Ovary (tissue), 7 donors: ENCODE measurements at regions not wholly inside any gene's neighbourhood (a gene's known extent, or its start where the extent isn't known, plus 50 kb on each side); places are given as distances from the start of the nearest gene placed in this dataset.

Experiments used
- DNase-seq, 5 donors: peaks; one replicate each; pipeline ENCODE4 v3.0.0-alpha.2; 2019 to 2020
- H3K27ac ChIP-seq, 2 donors: fragments of 200-600 bp; one replicate each; pipeline versions ENCODE4 v1.5.1 to v1.8.0; 2019 to 2022
- H3K27me3 ChIP-seq: fragments of 200-600 bp; one replicate; pipeline ENCODE4 v1.8.0; 2022
- H3K36me3 ChIP-seq: fragments of 200-600 bp; sonication (generic); one replicate; pipeline ENCODE4 v1.5.1; 2019
- H3K4me1 ChIP-seq: one replicate; pipeline ENCODE4 v1.8.1; 2013; ENCODE audit warnings: mild to moderate bottlenecking, moderate library complexity; ENCODE audit not compliant: insufficient read depth
- H3K4me3 ChIP-seq: fragments of 200-600 bp; sonication (generic); one replicate; pipeline ENCODE4 v1.5.1; 2017
- H3K9me3 ChIP-seq, 2 donors: fragments of 200-600 bp in 1 of 2; sonication (generic) in 1 of 2; one replicate each; pipeline versions ENCODE4 v1.5.1 to v1.8.1; 2013 to 2019; ENCODE audit warnings: mild to moderate bottlenecking in 1 of 2, moderate library complexity in 1 of 2
- EP300 ChIP-seq: sonication (generic); formaldehyde crosslinking; IDR thresholded peaks from one replicate; pipeline ENCODE4 v1.6.1; 2017; ENCODE audit warnings: antibody characterized with exemption
- POLR2A ChIP-seq: fragments of 450-650 bp; IDR thresholded peaks from one replicate; pipeline ENCODE4 v1.6.1; 2017; ENCODE audit warnings: antibody characterized with exemption, mild to moderate bottlenecking, moderate library complexity
- WGBS, 3 donors: extraction: QIAGEN DNeasy Blood & Tissue Kit in 1 of 3; methylation state at CpG; one replicate each; pipeline versions ENCODE4 v1.1.5 to v1.1.7; 2013 to 2017; 5-methylcytosine and 5-hydroxymethylcytosine counted together
- intact Hi-C, 4 donors: fragments of 100-400 bp; cut with DNase I; formaldehyde crosslinking; loops; one replicate each; pipeline versions ENCODE4 v1.11.0 to v1.15.1; 2022 to 2023
- TF ChIP-seq, protein P1 (sequence below), 3 donors: fragments of 450-650 bp in 2 of 3; fragments of 200-600 bp in 1 of 3; IDR thresholded peaks; one replicate each; pipeline versions ENCODE4 v1.5.1 to v1.8.0; 2016 to 2022; ENCODE audit warnings: antibody characterized with exemption in 3 of 3, mild to moderate bottlenecking in 1 of 3
- donor health status: DM: no; HTN: no; CAD: no; lungs with moderate emphysema.
- donor health status: DM: no; HTN: no; CAD: no.
- donor health status: Bipolar disorder and iron deficiency.
- donor health status: DM: no; HTN: no; CAD: no.
- donor health status: DM: yes; HTN: yes; CAD: no.

DNA sequence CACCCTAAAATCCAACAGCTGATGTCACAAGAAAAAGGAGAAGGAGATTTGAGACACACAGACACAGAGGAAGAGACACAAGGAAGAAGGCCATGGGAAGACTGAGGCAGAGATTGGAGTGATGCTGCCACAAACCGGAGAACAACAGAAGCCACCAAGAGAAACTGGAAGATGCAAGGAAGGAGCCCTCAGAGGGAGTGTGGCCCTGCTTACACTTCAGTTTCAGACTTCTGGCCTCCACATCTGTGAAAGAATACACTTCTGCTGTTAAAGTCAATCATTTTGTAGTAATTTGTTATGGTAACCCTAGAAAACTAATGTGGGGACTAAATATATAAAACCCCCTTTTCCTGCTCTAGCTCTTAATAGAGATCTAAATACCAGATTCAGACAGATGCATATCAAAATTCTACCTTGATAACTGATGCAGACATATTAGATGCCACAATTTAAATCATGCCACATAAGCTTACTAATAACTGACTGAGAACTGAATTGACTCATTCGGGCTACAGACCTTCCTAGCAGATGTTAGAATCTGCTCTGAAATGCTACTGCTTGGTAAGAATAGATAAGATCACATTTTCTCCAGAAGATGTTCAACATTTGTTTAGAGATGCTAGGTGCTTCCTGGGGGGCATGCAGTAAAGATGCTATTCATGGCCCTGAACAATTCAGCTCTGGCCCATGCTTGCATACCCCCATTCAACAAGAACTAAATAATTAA lies 113.1 kb upstream of the CCND2 start:
- WGBS, 3 donors, result 85 to 89% (median 86%) methylated on average over 2 of the region's 2 CpGs
- no peak overlapping the region for H3K27ac ChIP-seq
- no peak overlapping the region for H3K4me3 ChIP-seq
- intact Hi-C loops, result no loop called here
- no peaks in the 10 kb centered on the region for H3K4me1 ChIP-seq
- no peaks in the 10 kb centered on the region for H3K27me3 ChIP-seq
- H3K36me3 ChIP-seq, result no peaks in the 10 kb centered on the region
- no peaks in the 10 kb centered on the region for H3K9me3 ChIP-seq
- DNase-seq, result no peak
- TF ChIP-seq EP300 (no peak), POLR2A (no peak)
- TF ChIP-seq, protein P1, sequence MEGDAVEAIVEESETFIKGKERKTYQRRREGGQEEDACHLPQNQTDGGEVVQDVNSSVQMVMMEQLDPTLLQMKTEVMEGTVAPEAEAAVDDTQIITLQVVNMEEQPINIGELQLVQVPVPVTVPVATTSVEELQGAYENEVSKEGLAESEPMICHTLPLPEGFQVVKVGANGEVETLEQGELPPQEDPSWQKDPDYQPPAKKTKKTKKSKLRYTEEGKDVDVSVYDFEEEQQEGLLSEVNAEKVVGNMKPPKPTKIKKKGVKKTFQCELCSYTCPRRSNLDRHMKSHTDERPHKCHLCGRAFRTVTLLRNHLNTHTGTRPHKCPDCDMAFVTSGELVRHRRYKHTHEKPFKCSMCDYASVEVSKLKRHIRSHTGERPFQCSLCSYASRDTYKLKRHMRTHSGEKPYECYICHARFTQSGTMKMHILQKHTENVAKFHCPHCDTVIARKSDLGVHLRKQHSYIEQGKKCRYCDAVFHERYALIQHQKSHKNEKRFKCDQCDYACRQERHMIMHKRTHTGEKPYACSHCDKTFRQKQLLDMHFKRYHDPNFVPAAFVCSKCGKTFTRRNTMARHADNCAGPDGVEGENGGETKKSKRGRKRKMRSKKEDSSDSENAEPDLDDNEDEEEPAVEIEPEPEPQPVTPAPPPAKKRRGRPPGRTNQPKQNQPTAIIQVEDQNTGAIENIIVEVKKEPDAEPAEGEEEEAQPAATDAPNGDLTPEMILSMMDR (IDR thresholded peaks at IDR 0.05), result no peak

DNA sequence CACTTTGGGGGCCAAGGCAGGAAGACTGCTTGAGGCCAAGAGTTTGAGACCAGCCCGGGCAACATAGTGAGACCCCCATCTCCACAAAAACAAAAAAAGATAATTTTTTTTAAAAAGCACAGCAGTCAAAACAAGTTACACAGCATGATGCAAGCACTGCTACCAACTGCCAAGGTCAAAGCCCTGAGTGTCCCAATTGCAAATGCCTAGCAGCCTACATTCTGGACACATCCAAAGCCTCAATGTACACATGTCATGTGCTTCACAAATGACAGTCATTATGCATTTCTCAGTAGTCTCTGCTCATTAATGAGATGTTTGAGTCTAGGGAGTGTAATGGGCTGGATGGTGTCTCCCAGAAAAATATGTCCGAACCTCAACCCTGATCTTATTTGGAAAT lies 113.7 kb upstream of the CCND2 start:
- no peak overlapping the region for H3K27ac ChIP-seq
- no peaks in the 10 kb centered on the region for H3K27me3 ChIP-seq
- no peak overlapping the region for H3K4me3 ChIP-seq
- no peaks in the 10 kb centered on the region for H3K36me3 ChIP-seq
- H3K9me3 ChIP-seq, result no peaks in the 10 kb centered on the region
- TF ChIP-seq POLR2A, result no peak
- TF ChIP-seq, protein P1 (IDR thresholded peaks at IDR 0.05), result no peak
- TF ChIP-seq EP300, result no peak
- WGBS, 3 donors, result 85 to 87% (median 87%) methylated on average over 2 of the region's 2 CpGs
- intact Hi-C loops, result no loop called here
- no peaks in the 10 kb centered on the region for H3K4me1 ChIP-seq
- no peak for DNase-seq

DNA sequence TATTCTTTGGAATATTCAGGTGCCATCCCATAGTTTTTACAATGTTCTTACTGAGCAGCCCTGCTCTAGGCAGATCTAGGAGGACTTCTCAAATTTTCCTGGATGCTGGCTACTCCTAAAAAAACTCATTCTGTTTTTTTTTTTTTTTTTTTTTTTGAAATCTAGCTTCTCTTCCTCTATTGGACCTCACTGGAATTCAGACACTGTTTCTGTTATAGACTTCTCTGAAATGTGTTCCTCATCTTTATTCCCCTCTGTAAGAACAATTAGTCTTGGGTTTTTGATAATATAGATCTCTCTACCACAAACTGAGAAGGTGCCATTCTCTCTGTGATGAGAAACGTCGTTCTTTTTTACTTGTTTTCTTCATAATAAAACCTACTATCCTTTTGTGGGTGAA lies 115.3 kb upstream of the CCND2 start:
- Histone ChIP-seq H3K36me3 (no peaks in the 10 kb centered on the region), H3K4me1 (no peaks in the 10 kb centered on the region), H3K4me3 (no peak overlapping the region), H3K27me3 (no peaks in the 10 kb centered on the region), H3K9me3 (no peaks in the 10 kb centered on the region), H3K27ac (no peak overlapping the region)
- WGBS, 3 donors, result 77 to 90% (median 78%) methylated on average over 2 of the region's 2 CpGs
- TF ChIP-seq, protein P1 (IDR thresholded peaks at IDR 0.05), result no peak
- intact Hi-C loops, result no loop called here
- no peak for DNase-seq

DNA sequence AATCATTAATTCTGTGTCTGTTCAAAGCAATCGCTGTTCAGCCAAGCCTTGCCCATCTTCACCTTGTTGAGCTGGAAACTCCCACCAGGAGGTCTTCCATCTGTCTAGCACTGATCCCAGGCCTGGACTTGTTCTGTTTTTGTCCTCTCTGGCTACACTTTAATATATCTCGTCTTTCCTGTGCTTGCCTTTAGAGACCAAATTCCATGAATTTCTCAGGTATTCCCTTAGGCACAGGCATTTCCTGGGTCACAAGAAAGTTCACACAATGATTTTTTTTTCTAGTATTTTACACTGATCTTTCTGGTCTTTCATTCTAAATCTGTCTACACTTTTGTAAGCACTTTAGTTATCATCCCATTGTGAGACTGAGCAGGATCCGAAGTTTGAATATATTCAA lies 116.4 kb upstream of the CCND2 start:
- WGBS, 3 donors, result 65% methylated on average over 3 of the region's 3 CpGs
- Histone ChIP-seq H3K36me3 (no peaks in the 10 kb centered on the region), H3K4me1 (no peaks in the 10 kb centered on the region), H3K9me3 (no peaks in the 10 kb centered on the region), H3K4me3 (no peak overlapping the region), H3K27ac (no peak overlapping the region), H3K27me3 (no peaks in the 10 kb centered on the region)
- TF ChIP-seq POLR2A (no peak), EP300 (no peak)
- TF ChIP-seq, protein P1 (IDR thresholded peaks at IDR 0.05), result no peak
- intact Hi-C loops, result no loop called here
- no peak for DNase-seq
